HEK293 (cell line): ENCODE measurements at regions not wholly inside any gene's neighbourhood (a gene's known extent, or its start where the extent isn't known, plus 50 kb on each side); places are given as distances from the start of the nearest gene placed in this dataset.

ENCODE experiments used
- CTCF ChIP-seq: fragments of 450-650 bp; formaldehyde crosslinking; IDR thresholded peaks from 2 replicates; pipeline ENCODE4 v1.5.1; 2016; ENCODE audit warnings: missing biosample characterization, missing genetic modification characterization
- KLF16 ChIP-seq: fragments of 450-650 bp; formaldehyde crosslinking; IDR thresholded peaks from 2 replicates; pipeline ENCODE4 v1.5.1; 2017; ENCODE audit warnings: missing biosample characterization, missing genetic modification characterization
- MZF1 ChIP-seq: fragments of 450-650 bp; formaldehyde crosslinking; IDR thresholded peaks from 2 replicates; pipeline ENCODE4 v1.5.1; 2017; ENCODE audit warnings: missing biosample characterization, missing genetic modification characterization, borderline replicate concordance
- PRDM4 ChIP-seq: fragments of 450-650 bp; formaldehyde crosslinking; IDR thresholded peaks from 2 replicates; pipeline ENCODE4 v1.5.1; 2017; ENCODE audit warnings: missing biosample characterization, missing genetic modification characterization
- ZBTB7A ChIP-seq: fragments of 450-650 bp; formaldehyde crosslinking; IDR thresholded peaks from 2 replicates; pipeline ENCODE4 v1.5.1; 2016; ENCODE audit warnings: low read depth, missing biosample characterization, missing genetic modification characterization
- ZNF138 ChIP-seq: fragments of 450-650 bp; formaldehyde crosslinking; IDR thresholded peaks from 2 replicates; pipeline ENCODE4 v1.5.1; 2016; ENCODE audit warnings: missing biosample characterization, missing genetic modification characterization, borderline replicate concordance
- ZNF214 ChIP-seq: fragments of 450-650 bp; formaldehyde crosslinking; IDR thresholded peaks from 2 replicates; pipeline ENCODE4 v1.5.1; 2017; ENCODE audit warnings: missing biosample characterization, mild to moderate bottlenecking, missing genetic modification characterization, borderline replicate concordance
- ZNF24 ChIP-seq: fragments of 450-650 bp; formaldehyde crosslinking; IDR thresholded peaks from 2 replicates; pipeline ENCODE4 v1.5.1; 2016; ENCODE audit warnings: missing biosample characterization, missing genetic modification characterization
- ZNF274 ChIP-seq, 2 experiments: fragments of 200-500 bp in 1 of 2; fragments of 450-650 bp in 1 of 2; sonication (Bioruptor generic) in 1 of 2; formaldehyde crosslinking in 1 of 2; IDR thresholded peaks; 2 replicates each; pipeline versions ENCODE4 v1.5.1 to v1.6.1; 2014 to 2016; ENCODE audit warnings: borderline replicate concordance in 1 of 2, inconsistent platforms in 1 of 2, low read length in 1 of 2, missing biosample characterization in 1 of 2, missing genetic modification characterization in 1 of 2
- ZNF335 ChIP-seq: fragments of 450-650 bp; formaldehyde crosslinking; conservative IDR thresholded peaks from 2 replicates; pipeline ENCODE4 v1.5.1; 2016; ENCODE audit warnings: missing biosample characterization, missing genetic modification characterization
- ZNF558 ChIP-seq: fragments of 450-650 bp; formaldehyde crosslinking; IDR thresholded peaks from 2 replicates; pipeline ENCODE4 v1.5.1; 2016; ENCODE audit warnings: missing biosample characterization, missing genetic modification characterization
- ZNF747 ChIP-seq: fragments of 450-650 bp; formaldehyde crosslinking; IDR thresholded peaks from 2 replicates; pipeline ENCODE4 v1.5.1; 2016; ENCODE audit warnings: missing biosample characterization, missing genetic modification characterization
- ZNF837 ChIP-seq: fragments of 450-650 bp; formaldehyde crosslinking; IDR thresholded peaks from 2 replicates; pipeline ENCODE4 v1.5.1; 2016; ENCODE audit warnings: missing biosample characterization, missing genetic modification characterization

DNA sequence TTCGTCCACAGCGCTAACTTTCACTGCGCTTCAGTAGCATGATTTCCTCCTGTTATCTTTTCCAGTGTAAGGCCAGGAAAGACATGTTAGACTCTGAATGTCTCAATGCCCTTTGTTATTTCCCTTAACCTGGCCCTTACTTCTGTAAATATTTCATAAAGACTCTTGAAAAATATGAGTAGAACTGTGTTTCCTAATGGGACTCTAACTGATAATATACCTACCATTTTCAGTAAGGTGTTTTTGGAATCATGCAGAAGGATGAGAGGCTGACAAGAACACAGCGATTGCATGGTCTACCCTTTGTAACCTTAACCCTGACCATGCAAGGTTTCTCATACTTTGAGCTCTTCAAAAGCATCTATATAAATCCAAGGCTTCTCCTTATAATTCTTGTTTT, 550.1 kb downstream of the SLITRK6 start:
- no peak for TF ChIP-seq ZNF214 (tag by site-specific recombination)
- TF ChIP-seq CTCF (tag by site-specific recombination), result no peak
- TF ChIP-seq ZNF335, result no peak
- TF ChIP-seq ZNF558 (tag by site-specific recombination), result no peak
- TF ChIP-seq ZNF274 (IDR thresholded peaks at IDR 0.05; ENCODE audit: low read length), result no peak
- no peak for TF ChIP-seq ZNF274 (tag by site-specific recombination; IDR thresholded peaks at IDR 0.05; ENCODE audit: borderline replicate concordance)
- no peak for TF ChIP-seq ZNF24 (tag by site-specific recombination)
- TF ChIP-seq ZNF837, result no peak
- no peak for TF ChIP-seq KLF16 (tag by site-specific recombination)
- no peak for TF ChIP-seq PRDM4
- TF ChIP-seq ZNF747 (tag by site-specific recombination), result no peak
- TF ChIP-seq ZNF138 (tag by site-specific recombination), result no peak
- no peak for TF ChIP-seq MZF1 (tag by site-specific recombination)
- no peak for TF ChIP-seq ZBTB7A (tag by site-specific recombination)
